Nephron progenitor cell (in vitro differentiated cells): ENCODE measurements at regions not wholly inside any gene's neighbourhood (a gene's known extent, or its start where the extent isn't known, plus 50 kb on each side); places are given as distances from the start of the nearest gene placed in this dataset.

ENCODE experiments used
- DNase-seq: peaks from one replicate; pipeline ENCODE4 v3.0.0; 2021
- H3K27ac Mint-ChIP-seq: 2 replicates; pipeline ENCODE4 v1.8.0; 2021; ENCODE audit warnings: mild to moderate bottlenecking, moderate library complexity, mixed read lengths
- H3K27me3 Mint-ChIP-seq: 2 replicates; pipeline ENCODE4 v1.8.0; 2021; ENCODE audit warnings: mild to moderate bottlenecking, low read depth, mixed read lengths; ENCODE audit not compliant: poor library complexity
- H3K36me3 Mint-ChIP-seq: 2 replicates; pipeline ENCODE4 v1.8.0; 2021; ENCODE audit warnings: low read depth, mixed read lengths
- H3K4me1 Mint-ChIP-seq: 2 replicates; pipeline ENCODE4 v1.8.0; 2021; ENCODE audit warnings: mixed read lengths
- H3K4me3 Mint-ChIP-seq: 2 replicates; pipeline ENCODE4 v1.8.0; 2021; ENCODE audit warnings: mild to moderate bottlenecking, moderate library complexity, mixed read lengths
- H3K9me3 Mint-ChIP-seq: 2 replicates; pipeline ENCODE4 v1.8.0; 2021; ENCODE audit warnings: mild to moderate bottlenecking, moderate library complexity, mixed read lengths
- TF ChIP-seq, protein P1 (sequence below): fragments of 200-600 bp; sonication (generic); IDR thresholded peaks from 2 replicates; pipeline ENCODE4 v1.5.0; 2021; ENCODE audit warnings: antibody characterized with exemption

- Mint-ChIP-seq H3K36me3 (no peaks in the 10 kb centered on the region), H3K4me1 (peaks cover 8% of the 10 kb centered on the region), H3K4me3 (no peak overlapping the region), H3K9me3 (no peaks in the 10 kb centered on the region), H3K27ac (no peak overlapping the region), H3K27me3 (peaks cover 2% of the 10 kb centered on the region)
- DNase-seq: no peak
- TF ChIP-seq, protein P1, sequence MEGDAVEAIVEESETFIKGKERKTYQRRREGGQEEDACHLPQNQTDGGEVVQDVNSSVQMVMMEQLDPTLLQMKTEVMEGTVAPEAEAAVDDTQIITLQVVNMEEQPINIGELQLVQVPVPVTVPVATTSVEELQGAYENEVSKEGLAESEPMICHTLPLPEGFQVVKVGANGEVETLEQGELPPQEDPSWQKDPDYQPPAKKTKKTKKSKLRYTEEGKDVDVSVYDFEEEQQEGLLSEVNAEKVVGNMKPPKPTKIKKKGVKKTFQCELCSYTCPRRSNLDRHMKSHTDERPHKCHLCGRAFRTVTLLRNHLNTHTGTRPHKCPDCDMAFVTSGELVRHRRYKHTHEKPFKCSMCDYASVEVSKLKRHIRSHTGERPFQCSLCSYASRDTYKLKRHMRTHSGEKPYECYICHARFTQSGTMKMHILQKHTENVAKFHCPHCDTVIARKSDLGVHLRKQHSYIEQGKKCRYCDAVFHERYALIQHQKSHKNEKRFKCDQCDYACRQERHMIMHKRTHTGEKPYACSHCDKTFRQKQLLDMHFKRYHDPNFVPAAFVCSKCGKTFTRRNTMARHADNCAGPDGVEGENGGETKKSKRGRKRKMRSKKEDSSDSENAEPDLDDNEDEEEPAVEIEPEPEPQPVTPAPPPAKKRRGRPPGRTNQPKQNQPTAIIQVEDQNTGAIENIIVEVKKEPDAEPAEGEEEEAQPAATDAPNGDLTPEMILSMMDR: no peak
Measured at GRCh38 chr4:124565371-124565770, 147.2 kb downstream of the ANKRD50 start.

GRCh38 chr4:124566030-124566429 is 146.5 kb downstream of the ANKRD50 start:
- Mint-ChIP-seq H3K9me3 (no peaks in the 10 kb centered on the region), H3K27me3 (peaks cover 2% of the 10 kb centered on the region), H3K36me3 (no peaks in the 10 kb centered on the region), H3K4me3 (no peak overlapping the region), H3K4me1 (peaks cover 8% of the 10 kb centered on the region), H3K27ac (no peak overlapping the region)
- TF ChIP-seq, protein P1: no peak
- DNase-seq: no peak

DNA sequence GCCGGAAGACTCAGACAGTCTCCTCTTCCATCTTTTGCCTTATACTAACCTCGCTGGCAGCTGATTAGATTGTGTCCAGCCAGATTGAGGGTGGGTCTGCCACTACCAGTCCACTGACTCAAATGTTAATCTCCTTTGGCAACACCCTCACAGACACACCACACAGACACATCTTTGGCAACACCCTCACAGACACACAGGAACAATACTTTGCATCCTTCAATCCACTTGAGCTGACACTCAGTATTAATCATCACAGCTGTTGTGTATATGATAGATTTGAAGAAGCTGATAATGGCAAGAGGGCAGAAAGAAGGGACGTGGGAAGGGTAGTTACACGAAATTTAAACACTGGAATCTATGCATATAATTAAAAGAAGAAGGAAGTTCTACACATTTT is 139.5 kb downstream of the ANKRD50 start:
- peaks cover 14% of the 10 kb centered on the region for H3K9me3 Mint-ChIP-seq

DNA sequence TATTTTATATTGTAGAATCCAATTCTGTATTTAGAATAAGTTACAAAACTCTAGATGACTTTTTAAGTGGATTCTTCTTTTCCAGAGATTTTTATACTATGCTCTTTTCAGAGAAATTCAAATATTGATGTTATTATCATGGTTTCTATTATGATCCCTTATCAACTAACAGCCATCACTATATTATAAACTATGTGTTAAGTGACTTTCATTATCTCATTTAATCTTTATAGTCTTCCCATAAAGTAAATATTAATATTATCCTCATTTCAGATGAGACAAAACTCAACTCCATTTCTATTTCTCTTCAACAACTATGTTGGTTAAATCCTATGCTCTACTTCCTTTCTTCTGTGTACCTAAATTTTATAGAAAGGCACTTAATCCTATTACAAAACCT is 132.6 kb downstream of the ANKRD50 start:
- peaks cover 40% of the 10 kb centered on the region for H3K9me3 Mint-ChIP-seq
- H3K36me3 Mint-ChIP-seq: peaks cover 6% of the 10 kb centered on the region

More for the DNA sequence above, 139.5 kb downstream of the ANKRD50 start:
- H3K4me1 Mint-ChIP-seq: no peaks in the 10 kb centered on the region
- H3K27ac Mint-ChIP-seq: no peak overlapping the region
- no peak overlapping the region for H3K4me3 Mint-ChIP-seq
- peaks cover 2% of the 10 kb centered on the region for H3K27me3 Mint-ChIP-seq
- no peak for DNase-seq
- TF ChIP-seq, protein P1: no peak
- H3K36me3 Mint-ChIP-seq: no peaks in the 10 kb centered on the region

GRCh38 chr4:124583797-124584196 is 128.7 kb downstream of the ANKRD50 start:
- Mint-ChIP-seq H3K4me1 (no peaks in the 10 kb centered on the region), H3K27me3 (no peaks in the 10 kb centered on the region), H3K36me3 (peaks cover 16% of the 10 kb centered on the region), H3K27ac (no peak overlapping the region), H3K9me3 (peaks cover 42% of the 10 kb centered on the region), H3K4me3 (no peak overlapping the region)
- TF ChIP-seq, protein P1: no peak
- DNase-seq: no peak

More for the DNA sequence above, 132.6 kb downstream of the ANKRD50 start:
- TF ChIP-seq, protein P1: no peak
- DNase-seq: no peak
- Mint-ChIP-seq H3K27me3 (no peaks in the 10 kb centered on the region), H3K27ac (no peak overlapping the region), H3K4me3 (no peak overlapping the region), H3K4me1 (no peaks in the 10 kb centered on the region)

- H3K27me3 Mint-ChIP-seq: no peaks in the 10 kb centered on the region
- H3K4me1 Mint-ChIP-seq: peaks cover 17% of the 10 kb centered on the region
- peaks cover 24% of the 10 kb centered on the region for H3K9me3 Mint-ChIP-seq
- peaks cover 10% of the 10 kb centered on the region for H3K36me3 Mint-ChIP-seq
- H3K4me3 Mint-ChIP-seq: no peak overlapping the region
- TF ChIP-seq, protein P1: no peak
- DNase-seq: no peak
- H3K27ac Mint-ChIP-seq: no peak overlapping the region
Measured at GRCh38 chr4:124589786-124590185, 122.7 kb downstream of the ANKRD50 start.
